Tibial nerve (tissue), 4 donors: ENCODE measurements at regions not wholly inside any gene's neighbourhood (a gene's known extent, or its start where the extent isn't known, plus 50 kb on each side); places are given as distances from the start of the nearest gene placed in this dataset.

Source experiments
- DNase-seq, 2 donors: peaks; one replicate each; pipeline ENCODE4 v3.0.0-alpha.2; 2019; ENCODE audit warnings: low spot score in 2 of 2
- H3K27ac ChIP-seq, 4 donors: fragments of 200-600 bp; sonication (generic) in 3 of 4; one replicate each; pipeline ENCODE4 v1.5.1; 2017 to 2019; ENCODE audit warnings: mild to moderate bottlenecking in 1 of 4
- H3K27me3 ChIP-seq, 2 donors: fragments of 200-600 bp; sonication (generic) in 1 of 2; one replicate each; pipeline versions ENCODE4 v1.5.1 to v1.6.0; 2017 to 2019
- H3K36me3 ChIP-seq, 3 donors: fragments of 200-600 bp; sonication (generic); one replicate each; pipeline ENCODE4 v1.5.1; 2018 to 2019
- H3K4me1 ChIP-seq, 4 donors: fragments of 200-600 bp; sonication (generic) in 3 of 4; one replicate each; pipeline ENCODE4 v1.5.1; 2017 to 2019
- H3K4me3 ChIP-seq, 4 donors: fragments of 200-600 bp; sonication (generic) in 3 of 4; one replicate each; pipeline ENCODE4 v1.5.1; 2017 to 2019; ENCODE audit warnings: mild to moderate bottlenecking in 1 of 4, moderate library complexity in 1 of 4
- H3K9me3 ChIP-seq, 4 donors: fragments of 200-600 bp; sonication (generic) in 3 of 4; one replicate each; pipeline ENCODE4 v1.5.1; 2017 to 2019
- CTCF ChIP-seq, 5 experiments: fragments of 200-600 bp in 3 of 5; fragments of 450-650 bp in 2 of 5; sonication (generic) in 3 of 5; IDR thresholded peaks; one replicate each; pipeline ENCODE4 v1.5.1; 2016 to 2019; ENCODE audit warnings: antibody characterized with exemption in 5 of 5, mild to moderate bottlenecking in 3 of 5, moderate library complexity in 2 of 5
- EP300 ChIP-seq, 2 donors: sonication (generic); formaldehyde crosslinking; IDR thresholded peaks; one replicate each; pipeline ENCODE4 v1.6.1; 2017; ENCODE audit warnings: antibody characterized with exemption in 2 of 2, mild to moderate bottlenecking in 1 of 2
- POLR2A ChIP-seq, 2 donors: fragments of 450-650 bp; IDR thresholded peaks; one replicate each; pipeline ENCODE4 v1.6.1; 2017; ENCODE audit warnings: antibody characterized with exemption in 2 of 2, mild to moderate bottlenecking in 2 of 2, moderate library complexity in 2 of 2
- WGBS, 2 donors: methylation state at CpG; one replicate each; pipeline ENCODE4 v1.1.5; 2018; 5-methylcytosine and 5-hydroxymethylcytosine counted together

- 0 to 92% methylated on average over 1 of the region's 1 CpG for WGBS, 2 donors
- TF ChIP-seq EP300 (IDR thresholded peaks at IDR 0.05) (no peak), CTCF (IDR thresholded peaks at IDR 0.05) (no peak), POLR2A (IDR thresholded peaks at IDR 0.05) (no peak)
- H3K27me3 ChIP-seq, result no peaks in the 10 kb centered on the region
These were observed 142.3 kb downstream of the HNMT start for GRCh38 chr2:138106606-138107005.

GRCh38 chr2:138107288-138107687 lies 143.0 kb downstream of the HNMT start:
- DNase-seq, result no peak
- Histone ChIP-seq H3K4me3 (no peak overlapping the region), H3K27me3 (no peaks in the 10 kb centered on the region), H3K4me1 (no peaks in the 10 kb centered on the region), H3K36me3 (no peaks in the 10 kb centered on the region), H3K27ac (no peak overlapping the region), H3K9me3 (no peaks in the 10 kb centered on the region)
- TF ChIP-seq CTCF (IDR thresholded peaks at IDR 0.05) (no peak), POLR2A (IDR thresholded peaks at IDR 0.05) (no peak), EP300 (IDR thresholded peaks at IDR 0.05) (no peak)
- WGBS, 2 donors, result 45 to 50% methylated on average over 4 of the region's 4 CpGs

More at GRCh38 chr2:138106606-138107005, 142.3 kb downstream of the HNMT start:
- Histone ChIP-seq H3K4me1 (no peaks in the 10 kb centered on the region), H3K9me3 (no peaks in the 10 kb centered on the region), H3K36me3 (no peaks in the 10 kb centered on the region), H3K27ac (no peak overlapping the region), H3K4me3 (no peak overlapping the region)
- DNase-seq, result no peak

GRCh38 chr2:138110453-138111083 lies 146.3 kb downstream of the HNMT start:
- DNase-seq, result no peak
- TF ChIP-seq POLR2A (IDR thresholded peaks at IDR 0.05) (no peak), CTCF (IDR thresholded peaks at IDR 0.05) (no peak), EP300 (IDR thresholded peaks at IDR 0.05) (no peak)
- peaks cover 0 to 7% (median 0%) of the 10 kb centered on the region in 4 donors for H3K9me3 ChIP-seq
- no peaks in the 10 kb centered on the region for H3K36me3 ChIP-seq
- no peak overlapping the region for H3K4me3 ChIP-seq
- H3K27me3 ChIP-seq, result no peaks in the 10 kb centered on the region
- no peaks in the 10 kb centered on the region for H3K4me1 ChIP-seq
- H3K27ac ChIP-seq, result no peak overlapping the region
- 70 to 77% methylated on average over 2 of the region's 2 CpGs for WGBS, 2 donors

- Histone ChIP-seq H3K9me3 (peaks cover 0 to 7% (median 0%) of the 10 kb centered on the region in 4 donors), H3K4me1 (no peaks in the 10 kb centered on the region), H3K27ac (no peak overlapping the region), H3K27me3 (no peaks in the 10 kb centered on the region), H3K4me3 (no peak overlapping the region), H3K36me3 (no peaks in the 10 kb centered on the region)
- 35 to 58% methylated on average over 1 of the region's 1 CpG for WGBS, 2 donors
- TF ChIP-seq CTCF (IDR thresholded peaks at IDR 0.05) (no peak), EP300 (IDR thresholded peaks at IDR 0.05) (no peak), POLR2A (IDR thresholded peaks at IDR 0.05) (no peak)
- no peak for DNase-seq
These were observed 148.3 kb downstream of the HNMT start for GRCh38 chr2:138112536-138112935.

- TF ChIP-seq EP300 (IDR thresholded peaks at IDR 0.05) (no peak), CTCF (IDR thresholded peaks at IDR 0.05) (no peak), POLR2A (IDR thresholded peaks at IDR 0.05) (no peak)
- Histone ChIP-seq H3K9me3 (peaks cover 0 to 7% (median 0%) of the 10 kb centered on the region in 4 donors), H3K4me1 (no peaks in the 10 kb centered on the region), H3K4me3 (no peak overlapping the region), H3K27me3 (no peaks in the 10 kb centered on the region), H3K36me3 (no peaks in the 10 kb centered on the region), H3K27ac (no peak overlapping the region)
- 88% methylated on average over 4 of the region's 4 CpGs for WGBS, 2 donors
- DNase-seq, result no peak
These were observed 149.7 kb downstream of the HNMT start for GRCh38 chr2:138113871-138114525.
